Suprapubic skin (tissue), 3 donors: ENCODE measurements at regions not wholly inside any gene's neighbourhood (a gene's known extent, or its start where the extent isn't known, plus 50 kb on each side); places are given as distances from the start of the nearest gene placed in this dataset.

ENCODE experiments used
- CTCF ChIP-seq, 2 donors: fragments of 200-600 bp in 1 of 2; fragments of 450-650 bp in 1 of 2; sonication (generic) in 1 of 2; IDR thresholded peaks; one replicate each; pipeline ENCODE4 v1.5.1; 2016 to 2019; ENCODE audit warnings: antibody characterized with exemption in 2 of 2, mild to moderate bottlenecking in 1 of 2, moderate library complexity in 1 of 2
- POLR2A ChIP-seq, 2 donors: fragments of 450-650 bp; IDR thresholded peaks; one replicate each; pipeline ENCODE4 v1.6.1; 2017; ENCODE audit warnings: antibody characterized with exemption in 2 of 2, mild to moderate bottlenecking in 2 of 2, moderate library complexity in 2 of 2

GRCh38 chr11:112615891-112616290 is 345.3 kb upstream of the NCAM1 start:
- TF ChIP-seq CTCF (IDR thresholded peaks at IDR 0.05) = no peak
- TF ChIP-seq POLR2A (IDR thresholded peaks at IDR 0.05) = no peak
